Tibial artery (tissue), 4 donors: ENCODE measurements at regions not wholly inside any gene's neighbourhood (a gene's known extent, or its start where the extent isn't known, plus 50 kb on each side); places are given as distances from the start of the nearest gene placed in this dataset.

ENCODE experiments used
- DNase-seq, 2 donors: peaks; one replicate each; pipeline ENCODE4 v3.0.0-alpha.2; 2019
- H3K27ac ChIP-seq, 2 donors: fragments of 200-600 bp; sonication (generic) in 1 of 2; 1 replicate in 1 of 2; 2 replicates in 1 of 2; pipeline ENCODE4 v1.5.1; 2018 to 2019; ENCODE audit warnings: mild to moderate bottlenecking in 1 of 2
- H3K27me3 ChIP-seq, 2 donors: fragments of 200-600 bp; sonication (generic) in 1 of 2; one replicate each; pipeline versions ENCODE4 v1.5.1 to v1.6.0; 2016 to 2019
- H3K36me3 ChIP-seq, 3 donors: fragments of 200-600 bp; sonication (generic) in 2 of 3; one replicate each; pipeline ENCODE4 v1.5.1; 2016 to 2019; ENCODE audit warnings: mild to moderate bottlenecking in 2 of 3
- H3K4me1 ChIP-seq, 4 donors: fragments of 200-600 bp; sonication (generic) in 2 of 4; 1 replicate in 3 of 4; 2 replicates in 1 of 4; pipeline ENCODE4 v1.5.1; 2016 to 2019
- H3K4me3 ChIP-seq, 2 donors: fragments of 200-600 bp; sonication (generic) in 1 of 2; 1 replicate in 1 of 2; 2 replicates in 1 of 2; pipeline ENCODE4 v1.5.1; 2018 to 2019; ENCODE audit warnings: mild to moderate bottlenecking in 2 of 2
- H3K9me3 ChIP-seq, 3 donors: fragments of 200-600 bp; sonication (generic) in 1 of 3; one replicate each; pipeline ENCODE4 v1.5.1; 2016 to 2019
- CTCF ChIP-seq, 2 experiments: fragments of 200-600 bp in 1 of 2; fragments of 450-650 bp in 1 of 2; IDR thresholded peaks; one replicate each; pipeline ENCODE4 v1.5.1; 2017 to 2019; ENCODE audit warnings: antibody characterized with exemption in 2 of 2, mild to moderate bottlenecking in 1 of 2, moderate library complexity in 1 of 2
- intact Hi-C: fragments of 100-400 bp; cut with DNase I; formaldehyde crosslinking; loops from one replicate; pipeline ENCODE4 v1.15.0; 2023; ENCODE audit warnings: low total_unique reads

GRCh38 chr4:123555807-123556273, 159.2 kb downstream of the SPRY1 start:
- no peak for DNase-seq
- no peak for TF ChIP-seq CTCF (IDR thresholded peaks at IDR 0.05)
- Histone ChIP-seq H3K36me3 (no peaks in the 10 kb centered on the region), H3K4me1 (peaks cover 0 to 54% (median 33%) of the 10 kb centered on the region in 4 donors), H3K4me3 (peak overlapping the region; percentile 1 to 13), H3K9me3 (no peaks in the 10 kb centered on the region), H3K27ac (peak overlapping the region; percentile 70 to 71), H3K27me3 (no peaks in the 10 kb centered on the region)
- intact Hi-C loops, result loop anchor here (10.0 kb wide), 2 partner anchors 161 to 431 kb away; partner anchors contain the start of gene SPRY1

GRCh38 chr4:123556526-123556925, 159.9 kb downstream of the SPRY1 start:
- no peaks in the 10 kb centered on the region for H3K27me3 ChIP-seq
- H3K36me3 ChIP-seq, result no peaks in the 10 kb centered on the region
- peak overlapping the region; percentile 70 to 71 for H3K27ac ChIP-seq
- no peaks in the 10 kb centered on the region for H3K9me3 ChIP-seq
- intact Hi-C loops, result loop anchor here (10.0 kb wide), 2 partner anchors 162 to 432 kb away; partner anchors contain the start of gene SPRY1
- DNase-seq, result no peak
- no peak overlapping the region for H3K4me3 ChIP-seq
- peaks cover 0 to 56% (median 33%) of the 10 kb centered on the region in 4 donors for H3K4me1 ChIP-seq
- TF ChIP-seq CTCF (IDR thresholded peaks at IDR 0.05), result no peak

- Histone ChIP-seq H3K4me1 (peaks cover 0 to 56% (median 33%) of the 10 kb centered on the region in 4 donors), H3K9me3 (no peaks in the 10 kb centered on the region), H3K27me3 (no peaks in the 10 kb centered on the region), H3K27ac (peak overlapping the region in 1 of 2 donors; percentile 12), H3K4me3 (no peak overlapping the region), H3K36me3 (no peaks in the 10 kb centered on the region)
- TF ChIP-seq CTCF (IDR thresholded peaks at IDR 0.05), result no peak
- DNase-seq, result no peak
- intact Hi-C loops, result loop anchor here (10.0 kb wide), 2 partner anchors 163 to 433 kb away; partner anchors contain the start of gene SPRY1
Measured at GRCh38 chr4:123557857-123558536, 161.4 kb downstream of the SPRY1 start.

- peak overlapping the region in 1 of 2 donors; percentile 13 for H3K27ac ChIP-seq
- no peak overlapping the region for H3K4me3 ChIP-seq
- no peak for TF ChIP-seq CTCF (IDR thresholded peaks at IDR 0.05)
- no peak for DNase-seq
- peaks cover 0 to 54% (median 33%) of the 10 kb centered on the region in 4 donors for H3K4me1 ChIP-seq
- H3K36me3 ChIP-seq, result no peaks in the 10 kb centered on the region
- intact Hi-C loops, result loop anchor here (10.0 kb wide), 2 partner anchors 164 to 434 kb away; partner anchors contain the start of gene SPRY1
- no peaks in the 10 kb centered on the region for H3K9me3 ChIP-seq
- H3K27me3 ChIP-seq, result no peaks in the 10 kb centered on the region
Measured at GRCh38 chr4:123558865-123559264, 162.3 kb downstream of the SPRY1 start.

- Histone ChIP-seq H3K27ac (peak overlapping the region; percentile 21 to 46), H3K4me1 (peaks cover 0 to 41% (median 22%) of the 10 kb centered on the region in 4 donors), H3K4me3 (peak overlapping the region in 1 of 2 donors; percentile 5), H3K36me3 (no peaks in the 10 kb centered on the region), H3K9me3 (no peaks in the 10 kb centered on the region), H3K27me3 (no peaks in the 10 kb centered on the region)
- TF ChIP-seq CTCF (IDR thresholded peaks at IDR 0.05), result no peak
- intact Hi-C loops, result loop anchor here (10.0 kb wide), 2 partner anchors 165 to 435 kb away; partner anchors contain the start of gene SPRY1
- DNase-seq, result no peak
Measured at GRCh38 chr4:123559955-123560871, 163.6 kb downstream of the SPRY1 start.
